ENCODE measurements at regions not wholly inside any gene's neighbourhood (a gene's known extent, or its start where the extent isn't known, plus 50 kb on each side); places are given as distances from the start of the nearest gene placed in this dataset.

DNA sequence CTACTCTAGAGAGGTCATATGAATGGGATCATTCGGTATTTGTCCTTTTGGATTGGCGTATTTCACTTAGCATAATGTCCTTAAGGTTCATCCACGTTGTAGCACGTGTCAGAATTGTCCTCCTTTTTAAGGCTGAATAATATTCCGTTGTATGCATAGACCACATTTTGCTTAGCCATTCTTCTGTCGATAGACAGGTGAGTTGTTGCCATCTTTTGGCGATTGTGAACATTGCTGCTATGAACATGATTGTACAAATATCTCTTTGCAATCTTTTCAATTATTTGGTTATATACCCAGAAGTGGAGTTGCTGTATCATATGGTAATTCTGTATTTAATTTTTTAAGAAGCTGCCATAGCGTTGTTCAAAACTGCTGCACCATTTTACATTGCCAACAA is 52.4 kb upstream of the GOLGA8J start:
- no peak overlapping the region for H3K4me3 ChIP-seq (replicated peaks; ENCODE audit: low read depth, low read length)
- no peak for TF ChIP-seq CTCF (IDR thresholded peaks at IDR 0.05; ENCODE audit: low read depth, low read length, missing control alignments)
- DNase-seq (ENCODE audit: extremely low read depth, low read depth) = no peak

DNA sequence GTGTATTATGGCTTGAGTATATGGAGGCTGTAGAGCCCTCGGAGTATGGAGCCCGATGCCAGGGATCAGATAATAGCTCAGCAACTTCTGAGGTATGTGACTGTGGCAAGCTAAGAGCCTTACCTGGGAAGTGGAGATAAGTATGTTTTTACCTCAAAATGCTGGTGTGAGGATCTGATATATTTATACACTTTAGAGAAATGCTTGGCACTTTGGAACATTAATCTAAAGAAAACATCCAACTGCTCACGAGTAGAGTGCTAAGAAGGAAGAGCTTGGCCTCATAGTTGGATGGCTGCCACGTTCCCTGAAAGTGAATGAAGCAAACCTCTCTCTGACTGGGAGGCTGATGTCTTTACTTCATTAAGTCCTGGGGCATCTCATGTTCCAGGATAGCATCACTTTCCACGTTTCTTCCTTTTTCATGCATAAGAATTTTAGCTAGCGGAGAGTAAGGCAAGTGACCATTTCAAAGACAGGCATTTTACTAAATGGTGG is 58.9 kb upstream of the GOLGA8J start:
- no peak for DNase-seq (ENCODE audit: extremely low read depth, low read depth)
- TF ChIP-seq CTCF (IDR thresholded peaks at IDR 0.05; ENCODE audit: low read depth, low read length, missing control alignments) = no peak
- no peak overlapping the region for H3K4me3 ChIP-seq (replicated peaks; ENCODE audit: low read depth, low read length)

- no peak for DNase-seq (ENCODE audit: extremely low read depth, low read depth)
- no peak overlapping the region for H3K4me3 ChIP-seq (replicated peaks; ENCODE audit: low read depth, low read length)
- no peak for TF ChIP-seq CTCF (IDR thresholded peaks at IDR 0.05; ENCODE audit: low read depth, low read length, missing control alignments)
These were observed 72.0 kb upstream of the GOLGA8J start for GRCh38 chr15:30010746-30011145.

GRCh38 chr15:30008156-30008555 is 74.6 kb upstream of the GOLGA8J start:
- TF ChIP-seq CTCF (IDR thresholded peaks at IDR 0.05; ENCODE audit: low read depth, low read length, missing control alignments) = no peak
- H3K4me3 ChIP-seq (replicated peaks; ENCODE audit: low read depth, low read length) = no peak overlapping the region
- DNase-seq (ENCODE audit: extremely low read depth, low read depth) = no peak

GRCh38 chr15:30001602-30002001 is 81.2 kb upstream of the GOLGA8J start:
- DNase-seq (ENCODE audit: extremely low read depth, low read depth) = no peak
- no peak for TF ChIP-seq CTCF (IDR thresholded peaks at IDR 0.05; ENCODE audit: low read depth, low read length, missing control alignments)
- no peak overlapping the region for H3K4me3 ChIP-seq (replicated peaks; ENCODE audit: low read depth, low read length)

- no peak for TF ChIP-seq CTCF (IDR thresholded peaks at IDR 0.05; ENCODE audit: low read depth, low read length, missing control alignments)
- DNase-seq (ENCODE audit: extremely low read depth, low read depth) = no peak
- no peak overlapping the region for H3K4me3 ChIP-seq (replicated peaks; ENCODE audit: low read depth, low read length)
These were observed 84.7 kb upstream of the GOLGA8J start for GRCh38 chr15:29998033-29998432.

GRCh38 chr15:29997499-29997898 is 85.3 kb upstream of the GOLGA8J start:
- no peak for DNase-seq (ENCODE audit: extremely low read depth, low read depth)
- no peak overlapping the region for H3K4me3 ChIP-seq (replicated peaks; ENCODE audit: low read depth, low read length)
- no peak for TF ChIP-seq CTCF (IDR thresholded peaks at IDR 0.05; ENCODE audit: low read depth, low read length, missing control alignments)
